H1 (cell line): ENCODE measurements at regions not wholly inside any gene's neighbourhood (a gene's known extent, or its start where the extent isn't known, plus 50 kb on each side); places are given as distances from the start of the nearest gene placed in this dataset.

Experiments
- CTCF ChIA-PET: fragments of 300-600 bp; sonication (Branson Sonifier 250); formaldehyde crosslinking; loops from one replicate; lab custom pipeline; 2021; ENCODE audit not compliant: partially characterized antibody; lab: Charles Lee
- POLR2A ChIA-PET: fragments of 300-600 bp; sonication (Branson Sonifier 250); formaldehyde crosslinking; loops from one replicate; lab custom pipeline; 2021; ENCODE audit warnings: inconsistent platforms; ENCODE audit not compliant: partially characterized antibody; lab: Charles Lee
- DNase-seq, 2 experiments: peaks; one replicate each; pipeline versions ENCODE4 v3.0.0 to v3.0.0-alpha.2; 2010 to 2022; ENCODE audit warnings: low spot score in 2 of 2, low read depth in 1 of 2, mixed read lengths in 1 of 2
- FAIRE-seq: peaks from 2 replicates; lab custom pipeline; 2011; peaks lifted over from hg19 to GRCh38; lab: Jason Lieb, UNC
- H2AFZ ChIP-seq: 2 replicates; pipeline ENCODE4 v1.8.1; 2012; ENCODE audit warnings: low read length, inconsistent platforms
- H2AK5ac ChIP-seq: 2 replicates; pipeline ENCODE4 v1.6.1; 2013; ENCODE audit warnings: low read depth, low read length
- H2BK120ac ChIP-seq: replicated peaks from 2 replicates; pipeline ENCODE3; 2013; ENCODE audit warnings: low read depth, low read length, inconsistent platforms
- H2BK12ac ChIP-seq: 2 replicates; pipeline ENCODE4 v1.6.1; 2013; ENCODE audit warnings: low read depth, low read length
- H2BK15ac ChIP-seq: 2 replicates; pipeline ENCODE4 v1.6.1; 2013; ENCODE audit warnings: low read length
- H2BK20ac ChIP-seq: 2 replicates; pipeline ENCODE4 v1.6.1; 2013; ENCODE audit warnings: low read length
- H2BK5ac ChIP-seq: 2 replicates; pipeline ENCODE4 v1.6.1; 2013; ENCODE audit warnings: low read depth, low read length
- H3K14ac ChIP-seq: 2 replicates; pipeline ENCODE4 v1.6.1; 2013; ENCODE audit warnings: inconsistent platforms; ENCODE audit not compliant: insufficient read length
- H3K18ac ChIP-seq: 2 replicates; pipeline ENCODE4 v1.6.1; 2013; ENCODE audit warnings: low read length; ENCODE audit errors: extremely low read depth
- H3K23ac ChIP-seq: 2 replicates; pipeline ENCODE4 v1.6.1; 2013; ENCODE audit warnings: inconsistent platforms; ENCODE audit not compliant: insufficient read length
- H3K23me2 ChIP-seq: 2 replicates; pipeline ENCODE4 v1.6.1; 2013; ENCODE audit warnings: low read depth, low read length
- H3K27ac ChIP-seq: 2 replicates; pipeline ENCODE4 v1.6.1; 2011; ENCODE audit warnings: low read depth, low read length, inconsistent platforms
- H3K27me3 ChIP-seq, 4 experiments: replicated peaks in 1 of 4; 1 replicate in 1 of 4; 2 replicates in 3 of 4; pipeline versions ENCODE4 v1.6.1 to v1.8.1; 2011 to 2013; ENCODE audit warnings: low read length in 3 of 4, mild to moderate bottlenecking in 3 of 4, inconsistent platforms in 2 of 4, mixed read lengths in 2 of 4, moderate library complexity in 1 of 4; ENCODE audit not compliant: control insufficient read depth in 3 of 4, insufficient read depth in 3 of 4; ENCODE audit errors: extremely low read depth in 1 of 4
- H3K36me3 ChIP-seq, 4 experiments: 2 replicates each; pipeline versions ENCODE4 v1.6.1 to v1.8.1; 2011 to 2013; ENCODE audit warnings: mild to moderate bottlenecking in 4 of 4, low read length in 3 of 4, moderate library complexity in 2 of 4, control low read depth in 1 of 4, inconsistent platforms in 1 of 4; ENCODE audit not compliant: insufficient read depth in 4 of 4, control insufficient read depth in 2 of 4
- H3K4ac ChIP-seq: replicated peaks from 2 replicates; pipeline ENCODE3; 2013; ENCODE audit warnings: low read length, low read depth, mixed read lengths, inconsistent platforms; ENCODE audit not compliant: insufficient read length
- H3K4me1 ChIP-seq, 4 experiments: replicated peaks in 1 of 4; 1 replicate in 1 of 4; 2 replicates in 3 of 4; pipeline versions ENCODE4 v1.6.1 to v1.8.1; 2011 to 2013; ENCODE audit warnings: low read length in 3 of 4, inconsistent platforms in 2 of 4, mixed read lengths in 1 of 4; ENCODE audit not compliant: insufficient read depth in 4 of 4, control insufficient read depth in 3 of 4
- H3K4me2 ChIP-seq, 2 experiments: 2 replicates each; pipeline versions ENCODE4 v1.6.1 to v1.8.1; 2011 to 2013; ENCODE audit warnings: low read depth in 2 of 2, low read length in 2 of 2, control low read depth in 1 of 2, inconsistent platforms in 1 of 2, mild to moderate bottlenecking in 1 of 2; ENCODE audit not compliant: insufficient read depth in 1 of 2
- H3K4me3 ChIP-seq, 4 experiments: fragments of 200-600, 300-600 bp in 1 of 4; sonication (generic), shearing (Covaris generic), sonication (Bioruptor Twin) in 1 of 4; 2 replicates each; pipeline versions ENCODE4 v1.5.1 to v1.8.1; 2011 to 2016; ENCODE audit warnings: low read length in 4 of 4, low read depth in 3 of 4, control low read depth in 2 of 4, inconsistent platforms in 2 of 4, mild to moderate bottlenecking in 2 of 4, mixed read lengths in 1 of 4, moderate library complexity in 1 of 4; ENCODE audit not compliant: insufficient read depth in 2 of 4; ENCODE audit errors: extremely low read depth in 1 of 4
- H3K56ac ChIP-seq: replicated peaks from 2 replicates; pipeline ENCODE3; 2013; ENCODE audit warnings: low read depth, mild to moderate bottlenecking, mixed read lengths, low read length, inconsistent platforms; ENCODE audit not compliant: insufficient read length
- H3K79me1 ChIP-seq: 2 replicates; pipeline ENCODE4 v1.6.1; 2013; ENCODE audit warnings: low read depth, low read length, control low read depth
- H3K79me2 ChIP-seq, 2 experiments: 2 replicates each; pipeline versions ENCODE4 v1.6.1 to v1.8.1; 2012 to 2013; ENCODE audit warnings: low read length in 2 of 2, mild to moderate bottlenecking in 2 of 2, inconsistent platforms in 1 of 2; ENCODE audit not compliant: insufficient read depth in 2 of 2, control insufficient read depth in 1 of 2
- H3K9ac ChIP-seq, 4 experiments: replicated peaks in 1 of 4; 1 replicate in 1 of 4; 2 replicates in 3 of 4; pipeline versions ENCODE4 v1.6.1 to v1.8.1; 2011 to 2013; ENCODE audit warnings: low read depth in 3 of 4, low read length in 3 of 4, control low read depth in 2 of 4, mild to moderate bottlenecking in 2 of 4, moderate library complexity in 2 of 4, inconsistent platforms in 1 of 4; ENCODE audit errors: extremely low read depth in 1 of 4
- H3K9me3 ChIP-seq, 2 experiments: 2 replicates each; pipeline versions ENCODE4 v1.6.1 to v1.8.1; 2012 to 2013; ENCODE audit warnings: mild to moderate bottlenecking in 2 of 2, moderate library complexity in 2 of 2, control low read depth in 1 of 2, inconsistent platforms in 1 of 2, low read depth in 1 of 2, low read length in 1 of 2, mixed read lengths in 1 of 2; ENCODE audit not compliant: insufficient read depth in 2 of 2
- H4K20me1 ChIP-seq, 2 experiments: replicated peaks in 1 of 2; 2 replicates each; pipeline versions ENCODE3 to v1.8.1; 2011 to 2013; ENCODE audit warnings: inconsistent platforms in 2 of 2, low read length in 2 of 2, mild to moderate bottlenecking in 1 of 2; ENCODE audit not compliant: insufficient read depth in 2 of 2, control insufficient read depth in 1 of 2
- H4K5ac ChIP-seq: 2 replicates; pipeline ENCODE4 v1.6.1; 2013; ENCODE audit warnings: low read length, low read depth, mixed read lengths, inconsistent platforms; ENCODE audit not compliant: insufficient read length
- H4K8ac ChIP-seq: 2 replicates; pipeline ENCODE4 v1.8.0; 2013; ENCODE audit warnings: mild to moderate bottlenecking, moderate library complexity, low read length, inconsistent platforms; ENCODE audit not compliant: insufficient read depth; ENCODE audit errors: extremely low read depth
- H4K91ac ChIP-seq: replicated peaks from 2 replicates; pipeline ENCODE3; 2013; ENCODE audit warnings: low read length, mixed read lengths, inconsistent platforms; ENCODE audit not compliant: insufficient read length
- BCL11A ChIP-seq, 2 experiments: IDR thresholded peaks; one replicate each; pipeline ENCODE4 v1.6.1; 2011; ENCODE audit warnings: low read depth in 2 of 2, low read length in 2 of 2, mild to moderate bottlenecking in 2 of 2
- CBX8 ChIP-seq: fragments of 300-800, 300-1000 bp; sonication (generic); IDR thresholded peaks from 2 replicates; pipeline ENCODE4 v1.7.1; 2016; ENCODE audit warnings: low read depth, low read length, borderline replicate concordance
- CEBPB ChIP-seq: IDR thresholded peaks from 2 replicates; pipeline ENCODE4 v1.6.1; 2012; ENCODE audit warnings: low read depth, low read length
- EGR1 ChIP-seq: IDR thresholded peaks from 2 replicates; pipeline ENCODE4 v1.6.1; 2011; ENCODE audit warnings: low read depth, low read length, borderline replicate concordance
- JUND ChIP-seq: IDR thresholded peaks from 2 replicates; pipeline ENCODE4 v1.6.1; 2011; ENCODE audit warnings: mild to moderate bottlenecking, improper control_type of control experiment, low read length
- KDM1A ChIP-seq: fragments of 200-600, 300-600 bp; sonication (generic); IDR thresholded peaks from 2 replicates; pipeline ENCODE4 v1.7.1; 2016; ENCODE audit warnings: mild to moderate bottlenecking, low read length, borderline replicate concordance
- KDM5A ChIP-seq: fragments of 200-600 bp; IDR thresholded peaks from 2 replicates; pipeline ENCODE4 v1.7.1; 2012; ENCODE audit warnings: mild to moderate bottlenecking, low read length, inconsistent platforms, mixed read lengths
- NRF1 ChIP-seq: IDR thresholded peaks from 2 replicates; pipeline ENCODE4 v1.6.1; 2011; ENCODE audit warnings: mild to moderate bottlenecking, low read depth, low read length, improper control_type of control experiment
- POLR2AphosphoS5 ChIP-seq: IDR thresholded peaks from 2 replicates; pipeline ENCODE4 v1.6.1; 2011; ENCODE audit warnings: low read depth, low read length
- RBBP5 ChIP-seq: IDR thresholded peaks from 2 replicates; pipeline ENCODE4 v1.7.1; 2012; ENCODE audit warnings: low read depth, mild to moderate bottlenecking, inconsistent platforms, low read length, moderate library complexity, borderline replicate concordance
- SIRT6 ChIP-seq: IDR thresholded peaks from one replicate; pipeline ENCODE4 v1.7.1; 2012; ENCODE audit warnings: low read length, inconsistent platforms
- SP4 ChIP-seq: IDR thresholded peaks from 2 replicates; pipeline ENCODE4 v1.6.1; 2012; ENCODE audit warnings: low read length, inconsistent platforms
- TAF7 ChIP-seq: optimal IDR thresholded peaks from 2 replicates; pipeline ENCODE3; 2011; ENCODE audit warnings: low read depth, mild to moderate bottlenecking, inconsistent platforms, low read length, moderate library complexity, borderline replicate concordance
- WGBS, 2 experiments: shearing (Covaris generic) in 1 of 2; methylation state at CpG; one replicate each; pipeline versions ENCODE4 v1.1.6 to v1.1.7; 2013 to 2015; ENCODE audit warnings: low lambda C conversion rate in 2 of 2, mixed read lengths in 2 of 2, inconsistent platforms in 1 of 2, low coverage in 1 of 2, missing lambda C conversion rate in 1 of 2; ENCODE audit not compliant: insufficient replicate concordance in 2 of 2, insufficient coverage in 1 of 2, insufficient read length in 1 of 2; ENCODE audit errors: extremely low coverage in 1 of 2, missing lambda C conversion rate in 1 of 2; 5-methylcytosine and 5-hydroxymethylcytosine counted together
- TF ChIP-seq, protein P1 (sequence below): IDR thresholded peaks from 2 replicates; pipeline ENCODE4 v1.6.1; 2012; ENCODE audit warnings: inconsistent platforms
- TF ChIP-seq, protein P2 (sequence below): IDR thresholded peaks from 2 replicates; pipeline ENCODE4 v1.6.1; 2011; ENCODE audit warnings: low read length, improper control_type of control experiment

DNA sequence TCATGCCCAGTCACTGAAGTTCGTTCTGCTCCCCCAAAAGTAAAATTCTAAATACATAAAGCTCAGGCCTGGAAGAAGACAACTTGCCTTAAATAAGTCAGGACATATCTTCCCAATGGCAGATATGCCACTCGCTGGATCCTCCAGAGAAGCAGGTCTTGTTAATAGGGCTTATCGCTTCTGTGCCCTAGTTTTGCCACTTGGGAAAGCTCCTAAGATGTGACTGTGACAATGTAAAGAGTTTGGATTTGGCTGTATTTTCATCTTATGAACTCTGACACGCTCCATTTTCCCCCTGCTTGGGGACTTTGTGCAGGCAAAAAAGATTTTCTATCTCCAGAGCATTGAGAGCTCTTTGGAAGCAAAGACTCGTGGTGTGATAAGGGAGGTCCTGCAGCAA is 279.9 kb downstream of the WDR11 start:
- H3K4me1 ChIP-seq = no peaks in the 10 kb centered on the region
- DNase-seq (no peak), FAIRE-seq (no peak)
- no peaks in the 10 kb centered on the region for H3K27me3 ChIP-seq
- H2AFZ ChIP-seq = no peak overlapping the region
- H3K4ac ChIP-seq = no peak overlapping the region
- no peak overlapping the region for H3K4me2 ChIP-seq
- no peak overlapping the region for H2BK15ac ChIP-seq
- CTCF ChIA-PET = interaction anchor here (0.8 to 1.4 kb wide), 2 partner anchors 10 to 566 kb away, joined by 3 read pairs; no protein-coding TSS in a partner anchor
- no peak overlapping the region for H2BK5ac ChIP-seq
- H3K36me3 ChIP-seq = no peaks in the 10 kb centered on the region
- 95% methylated on average over 5 of the region's 5 CpGs; no CpG with 5 or more reads in 1 of the 2 experiments for WGBS, 2 experiments
- no peak overlapping the region for H3K4me3 ChIP-seq
- H3K9me3 ChIP-seq = no peaks in the 10 kb centered on the region
- no peak overlapping the region for H3K23ac ChIP-seq
- no peak overlapping the region for H3K14ac ChIP-seq
- H3K79me1 ChIP-seq = no peaks in the 10 kb centered on the region
- H3K56ac ChIP-seq = no peak overlapping the region
- no peak overlapping the region for H4K8ac ChIP-seq
- H3K18ac ChIP-seq = no peak overlapping the region
- no peaks in the 10 kb centered on the region for H3K79me2 ChIP-seq
- H3K27ac ChIP-seq = no peak overlapping the region
- H4K91ac ChIP-seq = no peak overlapping the region
- 0 out of 2 replicates have a peak, but pooled peaks cover 2% of the 10 kb centered on the region for H3K23me2 ChIP-seq
- H2BK12ac ChIP-seq = no peak overlapping the region
- H2BK20ac ChIP-seq = no peak overlapping the region
- H3K9ac ChIP-seq = no peak overlapping the region
- POLR2A ChIA-PET = no interaction called here
- no peak overlapping the region for H2BK120ac ChIP-seq
- H4K20me1 ChIP-seq = no peaks in the 10 kb centered on the region
- H4K5ac ChIP-seq = no peak overlapping the region
- H2AK5ac ChIP-seq = no peak overlapping the region
- TF ChIP-seq KDM1A (no peak), KDM5A (no peak), NRF1 (no peak), JUND (no peak), POLR2AphosphoS5 (no peak), SP4 (no peak), SIRT6 (no peak), CBX8 (no peak), TAF7 (no peak), EGR1 (no peak), CEBPB (no peak), RBBP5 (no peak), BCL11A (IDR thresholded peaks at IDR 0.05; ENCODE audit: low read depth in 2 of 2, low read length in 2 of 2) (no peak)
- TF ChIP-seq, protein P1, sequence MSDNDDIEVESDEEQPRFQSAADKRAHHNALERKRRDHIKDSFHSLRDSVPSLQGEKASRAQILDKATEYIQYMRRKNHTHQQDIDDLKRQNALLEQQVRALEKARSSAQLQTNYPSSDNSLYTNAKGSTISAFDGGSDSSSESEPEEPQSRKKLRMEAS = no peak
- TF ChIP-seq, protein P2, sequence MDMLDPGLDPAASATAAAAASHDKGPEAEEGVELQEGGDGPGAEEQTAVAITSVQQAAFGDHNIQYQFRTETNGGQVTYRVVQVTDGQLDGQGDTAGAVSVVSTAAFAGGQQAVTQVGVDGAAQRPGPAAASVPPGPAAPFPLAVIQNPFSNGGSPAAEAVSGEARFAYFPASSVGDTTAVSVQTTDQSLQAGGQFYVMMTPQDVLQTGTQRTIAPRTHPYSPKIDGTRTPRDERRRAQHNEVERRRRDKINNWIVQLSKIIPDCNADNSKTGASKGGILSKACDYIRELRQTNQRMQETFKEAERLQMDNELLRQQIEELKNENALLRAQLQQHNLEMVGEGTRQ = no peak
